Uterus (tissue), 2 donors: ENCODE measurements at regions not wholly inside any gene's neighbourhood (a gene's known extent, or its start where the extent isn't known, plus 50 kb on each side); places are given as distances from the start of the nearest gene placed in this dataset.

ENCODE experiments used
- POLR2A ChIP-seq, 2 donors: fragments of 450-650 bp; IDR thresholded peaks; one replicate each; pipeline ENCODE4 v1.6.1; 2016; ENCODE audit warnings: antibody characterized with exemption in 2 of 2, mild to moderate bottlenecking in 1 of 2, moderate library complexity in 1 of 2
- TF ChIP-seq, protein P1 (sequence below), 4 experiments: fragments of 200-600 bp in 2 of 4; fragments of 450-650 bp in 2 of 4; sonication (generic) in 2 of 4; IDR thresholded peaks; one replicate each; pipeline ENCODE4 v1.5.1; 2016 to 2019; ENCODE audit warnings: antibody characterized with exemption in 4 of 4, mild to moderate bottlenecking in 2 of 4, moderate library complexity in 1 of 4

DNA sequence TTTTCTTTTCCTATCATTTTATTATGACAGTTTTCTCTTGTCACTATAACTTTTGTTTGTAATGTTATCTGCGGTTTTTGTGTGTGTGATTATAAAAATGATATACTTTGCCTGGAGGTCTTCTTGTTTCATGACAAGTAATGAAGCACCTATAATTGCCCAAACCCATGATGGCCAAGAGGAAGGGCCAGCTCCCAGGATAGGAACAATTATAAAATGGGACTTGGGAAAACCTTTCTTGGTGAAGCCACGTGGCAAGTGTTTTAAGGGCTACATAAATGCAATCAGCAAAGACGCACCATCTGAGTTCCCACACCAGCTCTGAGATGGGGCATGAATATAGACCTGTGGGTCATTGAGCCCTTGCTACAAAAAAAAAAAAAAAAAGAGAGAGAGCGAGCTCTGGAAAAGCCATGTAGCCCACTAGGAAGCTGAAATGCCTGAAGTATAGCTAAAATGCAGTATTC lies 462.6 kb upstream of the RUNX1 start:
- no peak for TF ChIP-seq POLR2A (IDR thresholded peaks at IDR 0.05)
- TF ChIP-seq, protein P1, sequence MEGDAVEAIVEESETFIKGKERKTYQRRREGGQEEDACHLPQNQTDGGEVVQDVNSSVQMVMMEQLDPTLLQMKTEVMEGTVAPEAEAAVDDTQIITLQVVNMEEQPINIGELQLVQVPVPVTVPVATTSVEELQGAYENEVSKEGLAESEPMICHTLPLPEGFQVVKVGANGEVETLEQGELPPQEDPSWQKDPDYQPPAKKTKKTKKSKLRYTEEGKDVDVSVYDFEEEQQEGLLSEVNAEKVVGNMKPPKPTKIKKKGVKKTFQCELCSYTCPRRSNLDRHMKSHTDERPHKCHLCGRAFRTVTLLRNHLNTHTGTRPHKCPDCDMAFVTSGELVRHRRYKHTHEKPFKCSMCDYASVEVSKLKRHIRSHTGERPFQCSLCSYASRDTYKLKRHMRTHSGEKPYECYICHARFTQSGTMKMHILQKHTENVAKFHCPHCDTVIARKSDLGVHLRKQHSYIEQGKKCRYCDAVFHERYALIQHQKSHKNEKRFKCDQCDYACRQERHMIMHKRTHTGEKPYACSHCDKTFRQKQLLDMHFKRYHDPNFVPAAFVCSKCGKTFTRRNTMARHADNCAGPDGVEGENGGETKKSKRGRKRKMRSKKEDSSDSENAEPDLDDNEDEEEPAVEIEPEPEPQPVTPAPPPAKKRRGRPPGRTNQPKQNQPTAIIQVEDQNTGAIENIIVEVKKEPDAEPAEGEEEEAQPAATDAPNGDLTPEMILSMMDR (IDR thresholded peaks at IDR 0.05), result no peak
